Gastrocnemius medialis (tissue), 4 donors: ENCODE measurements at regions not wholly inside any gene's neighbourhood (a gene's known extent, or its start where the extent isn't known, plus 50 kb on each side); places are given as distances from the start of the nearest gene placed in this dataset.

Experiments
- ATAC-seq, 2 donors: fragments of 150-250 bp; one replicate each; pipeline ENCODE4 v1.9.1; 2016
- DNase-seq, 2 donors: peaks; one replicate each; pipeline ENCODE4 v3.0.0-alpha.2; 2019
- H3K27ac ChIP-seq, 4 donors: fragments of 200-600 bp; sonication (generic); 1 replicate in 1 of 4; 2 replicates in 3 of 4; pipeline ENCODE4 v1.5.1; 2016 to 2018; ENCODE audit warnings: mild to moderate bottlenecking in 2 of 4, moderate library complexity in 1 of 4
- H3K27me3 ChIP-seq, 3 donors: fragments of 200-600 bp; sonication (generic) in 2 of 3; 1 replicate in 1 of 3; 2 replicates in 2 of 3; pipeline versions ENCODE4 v1.5.1 to v1.6.0; 2016 to 2019; ENCODE audit warnings: mild to moderate bottlenecking in 1 of 3, moderate library complexity in 1 of 3
- H3K36me3 ChIP-seq, 2 donors: fragments of 200-600 bp; sonication (generic) in 1 of 2; one replicate each; pipeline ENCODE4 v1.5.1; 2017 to 2018
- H3K4me1 ChIP-seq, 2 donors: fragments of 200-600 bp; sonication (generic) in 1 of 2; one replicate each; pipeline ENCODE4 v1.5.1; 2016 to 2017; ENCODE audit warnings: mild to moderate bottlenecking in 2 of 2
- H3K4me3 ChIP-seq, 4 donors: fragments of 200-600 bp; sonication (generic) in 3 of 4; 1 replicate in 1 of 4; 2 replicates in 3 of 4; pipeline ENCODE4 v1.5.1; 2016 to 2019; ENCODE audit warnings: mild to moderate bottlenecking in 2 of 4
- H3K9me3 ChIP-seq, 3 donors: fragments of 200-600 bp; sonication (generic) in 2 of 3; 1 replicate in 1 of 3; 2 replicates in 2 of 3; pipeline ENCODE4 v1.5.1; 2016 to 2019
- CTCF ChIP-seq, 5 experiments: fragments of 450-650 bp in 3 of 5; fragments of 200-600 bp in 2 of 5; sonication (generic) in 2 of 5; IDR thresholded peaks in 4 of 5; conservative IDR thresholded peaks in 1 of 5; 1 replicate in 4 of 5; 2 replicates in 1 of 5; pipeline ENCODE4 v1.5.1; 2016 to 2019; ENCODE audit warnings: antibody characterized with exemption in 5 of 5, mild to moderate bottlenecking in 3 of 5, moderate library complexity in 3 of 5
- POLR2A ChIP-seq, 2 donors: fragments of 450-650 bp; IDR thresholded peaks; one replicate each; pipeline ENCODE4 v1.6.1; 2017; ENCODE audit warnings: antibody characterized with exemption in 2 of 2, mild to moderate bottlenecking in 2 of 2, moderate library complexity in 2 of 2
- in situ Hi-C, 4 donors: fragments of 200-750 bp; cut with MboI; loops; one replicate each; pipeline versions ENCODE4 v1.15.0 to v1.8.0; 2017; ENCODE audit warnings: low sequenced_read_pairs in 4 of 4
- intact Hi-C: fragments of 100-400 bp; cut with DNase I; formaldehyde crosslinking; loops from one replicate; pipeline ENCODE4 v1.15.1; 2023; ENCODE audit warnings: low total_unique reads

GRCh38 chr22:48511781-48512327 lies 1315.8 kb downstream of the BRD1 start:
- ATAC-seq, result no peak
- Histone ChIP-seq H3K27ac (no peak overlapping the region), H3K27me3 (no peaks in the 10 kb centered on the region), H3K4me3 (no peak overlapping the region), H3K4me1 (no peaks in the 10 kb centered on the region), H3K9me3 (no peaks in the 10 kb centered on the region), H3K36me3 (no peaks in the 10 kb centered on the region)
- intact Hi-C loops (no loop called here), in situ Hi-C loops (loop anchor here in 1 of 4 donors (25.0 kb wide), 1 partner anchor 100 kb away; no protein-coding TSS in a partner anchor)
- TF ChIP-seq CTCF (IDR thresholded peaks at IDR 0.05 in 4 of 5, conservative IDR thresholded peaks at IDR 0.05 in 1 of 5) (no peak), POLR2A (IDR thresholded peaks at IDR 0.05) (no peak)
- DNase-seq, result no peak

GRCh38 chr22:48511211-48511610 lies 1316.5 kb downstream of the BRD1 start:
- Histone ChIP-seq H3K27me3 (no peaks in the 10 kb centered on the region), H3K4me1 (no peaks in the 10 kb centered on the region), H3K27ac (no peak overlapping the region), H3K9me3 (no peaks in the 10 kb centered on the region), H3K4me3 (no peak overlapping the region), H3K36me3 (no peaks in the 10 kb centered on the region)
- no peak for DNase-seq
- TF ChIP-seq CTCF (IDR thresholded peaks at IDR 0.05 in 4 of 5, conservative IDR thresholded peaks at IDR 0.05 in 1 of 5), result no peak
- TF ChIP-seq POLR2A (IDR thresholded peaks at IDR 0.05), result no peak
- in situ Hi-C loops (loop anchor here in 1 of 4 donors (25.0 kb wide), 1 partner anchor 99 kb away; no protein-coding TSS in a partner anchor), intact Hi-C loops (no loop called here)
- no peak for ATAC-seq

GRCh38 chr22:48510599-48510998 lies 1317.1 kb downstream of the BRD1 start:
- H3K27me3 ChIP-seq, result no peaks in the 10 kb centered on the region

GRCh38 chr22:48507595-48508350 lies 1319.9 kb downstream of the BRD1 start:
- ATAC-seq, result no peak
- H3K27ac ChIP-seq, result no peak overlapping the region
- intact Hi-C loops (no loop called here), in situ Hi-C loops (loop anchor here in 1 of 4 donors (25.0 kb wide), 1 partner anchor 95 kb away; no protein-coding TSS in a partner anchor)
- TF ChIP-seq POLR2A (IDR thresholded peaks at IDR 0.05), result no peak
- no peak for TF ChIP-seq CTCF (IDR thresholded peaks at IDR 0.05 in 4 of 5, conservative IDR thresholded peaks at IDR 0.05 in 1 of 5)
- no peaks in the 10 kb centered on the region for H3K4me1 ChIP-seq
- H3K27me3 ChIP-seq, result no peaks in the 10 kb centered on the region
- no peaks in the 10 kb centered on the region for H3K9me3 ChIP-seq
- DNase-seq, result no peak
- no peak overlapping the region for H3K4me3 ChIP-seq
- no peaks in the 10 kb centered on the region for H3K36me3 ChIP-seq

More at GRCh38 chr22:48510599-48510998, 1317.1 kb downstream of the BRD1 start:
- Histone ChIP-seq H3K4me1 (no peaks in the 10 kb centered on the region), H3K9me3 (no peaks in the 10 kb centered on the region), H3K4me3 (no peak overlapping the region), H3K27ac (no peak overlapping the region), H3K36me3 (no peaks in the 10 kb centered on the region)
- DNase-seq (no peak), ATAC-seq (no peak)
- intact Hi-C loops, result no loop called here
- in situ Hi-C loops, result loop anchor here in 1 of 4 donors (25.0 kb wide), 1 partner anchor 98 kb away; no protein-coding TSS in a partner anchor
- no peak for TF ChIP-seq POLR2A (IDR thresholded peaks at IDR 0.05)
- TF ChIP-seq CTCF (IDR thresholded peaks at IDR 0.05 in 4 of 5, conservative IDR thresholded peaks at IDR 0.05 in 1 of 5), result no peak
